HCT116 (cell line): ENCODE measurements at regions not wholly inside any gene's neighbourhood (a gene's known extent, or its start where the extent isn't known, plus 50 kb on each side); places are given as distances from the start of the nearest gene placed in this dataset.

Source experiments
- ATAC-seq: fragments of 200-7000 bp; cut with Tn5 transposase; 2 replicates; pipeline ENCODE4 v1.9.1; 2020; ENCODE audit warnings: mild to moderate bottlenecking, moderate library complexity
- BruUV-seq: library from RNA; stranded (reverse); fragments of 400-500 nt; replicated peaks from 2 replicates; lab custom pipeline; 2021; lab: Mats Ljungman, UMichigan
- CTCF ChIA-PET: fragments of 300-600 bp; sonication (Branson Sonifier 250); formaldehyde crosslinking; loops from one replicate; lab custom pipeline; 2021; ENCODE audit warnings: antibody characterized with exemption; lab: Charles Lee
- POLR2A ChIA-PET: fragments of 300-600, 350-600 bp; sonication (Branson Sonifier 250); formaldehyde crosslinking; loops from one replicate; lab custom pipeline; 2021; ENCODE audit warnings: antibody characterized with exemption; lab: Charles Lee
- RAD21 ChIA-PET, 2 experiments: fragments of 300-600 bp; sonication (Branson Sonifier 250); formaldehyde crosslinking; loops; one replicate each; lab custom pipeline; 2023; ENCODE audit warnings: low total read pairs in 2 of 2; ENCODE audit not compliant: uncharacterized antibody in 2 of 2, unreplicated experiment in 2 of 2, low non-redundant PET in 1 of 2; lab: Charles Lee
- DNase-seq: peaks from one replicate; pipeline ENCODE4 v3.0.0-alpha.2; 2010; ENCODE audit warnings: low read depth, low spot score
- H2AFZ ChIP-seq: fragments of 200-600 bp; shearing (Covaris generic), sonication (generic); 2 replicates; pipeline ENCODE4 v1.6.1; 2017; ENCODE audit warnings: low read depth, mixed run types, mixed read lengths, antibody characterized with exemption, low read length; ENCODE audit not compliant: poor library complexity, severe bottlenecking
- H3K27ac ChIP-seq: 2 replicates; pipeline ENCODE4 v1.5.1; 2012; ENCODE audit warnings: low read depth, low read length
- H3K27me3 ChIP-seq: fragments of 200-600 bp; sonication (generic); 2 replicates; pipeline ENCODE4 v1.6.1; 2016; ENCODE audit warnings: mixed run types, low read length, mixed read lengths; ENCODE audit not compliant: insufficient read depth
- H3K36me3 ChIP-seq, 2 experiments: fragments of 200-500 bp in 1 of 2; fragments of 200-600 bp in 1 of 2; sonication (Bioruptor generic) in 1 of 2; sonication (generic) in 1 of 2; 2 replicates each; pipeline versions ENCODE4 v1.5.1 to v1.6.1; 2014 to 2016; ENCODE audit warnings: low read length in 2 of 2, inconsistent platforms in 1 of 2, mixed read lengths in 1 of 2, mixed run types in 1 of 2; ENCODE audit not compliant: insufficient read depth in 2 of 2, control insufficient read depth in 1 of 2
- H3K4me1 ChIP-seq, 2 experiments: fragments of 200-600 bp in 1 of 2; sonication (generic) in 1 of 2; 2 replicates each; pipeline versions ENCODE4 v1.5.1 to v1.6.1; 2012 to 2017; ENCODE audit warnings: low read length in 2 of 2, inconsistent platforms in 1 of 2, mild to moderate bottlenecking in 1 of 2, mixed read lengths in 1 of 2, mixed run types in 1 of 2, moderate library complexity in 1 of 2; ENCODE audit not compliant: insufficient read depth in 2 of 2, control insufficient read depth in 1 of 2
- H3K4me2 ChIP-seq: fragments of 200-600 bp; sonication (generic); 2 replicates; pipeline ENCODE4 v1.6.1; 2017; ENCODE audit warnings: mixed run types, low read length, mixed read lengths
- H3K4me3 ChIP-seq, 2 experiments: fragments of 200-600 bp in 1 of 2; sonication (generic) in 1 of 2; replicated peaks in 1 of 2; 2 replicates each; pipeline ENCODE4 v1.5.1; 2011 to 2016; ENCODE audit warnings: low read length in 2 of 2, control low read depth in 1 of 2, low read depth in 1 of 2, mild to moderate bottlenecking in 1 of 2, mixed read lengths in 1 of 2, mixed run types in 1 of 2
- H3K79me2 ChIP-seq: fragments of 200-600 bp; sonication (generic); 2 replicates; pipeline ENCODE4 v1.6.1; 2017; ENCODE audit warnings: mild to moderate bottlenecking, mixed run types, low read length, moderate library complexity, mixed read lengths; ENCODE audit not compliant: insufficient read depth
- H3K9ac ChIP-seq: fragments of 200-600 bp; sonication (generic); 2 replicates; pipeline ENCODE4 v1.6.1; 2016; ENCODE audit warnings: low read length, mixed read lengths
- H3K9me2 ChIP-seq: fragments of 200-600 bp; sonication (generic), shearing (Covaris generic); 2 replicates; pipeline ENCODE4 v1.6.1; 2017; ENCODE audit warnings: mixed run types, mild to moderate bottlenecking, moderate library complexity; ENCODE audit not compliant: insufficient read depth
- H3K9me3 ChIP-seq, 2 experiments: fragments of 200-500 bp in 1 of 2; fragments of 200-600 bp in 1 of 2; sonication (Bioruptor generic) in 1 of 2; sonication (generic) in 1 of 2; 2 replicates each; pipeline ENCODE4 v1.6.1; 2014 to 2017; ENCODE audit warnings: low read length in 2 of 2, mixed read lengths in 2 of 2, inconsistent platforms in 1 of 2, low read depth in 1 of 2, mild to moderate bottlenecking in 1 of 2, mixed run types in 1 of 2, moderate library complexity in 1 of 2; ENCODE audit not compliant: control insufficient read depth in 1 of 2, insufficient read depth in 1 of 2
- H4K20me1 ChIP-seq: fragments of 200-600 bp; sonication (generic), shearing (Covaris generic); 2 replicates; pipeline ENCODE4 v1.6.1; 2017; ENCODE audit warnings: mixed run types, mild to moderate bottlenecking, moderate library complexity; ENCODE audit not compliant: insufficient read depth
- ATF3 ChIP-seq: IDR thresholded peaks from 2 replicates; pipeline ENCODE4 v1.6.1; 2012
- CBX3 ChIP-seq: IDR thresholded peaks from 2 replicates; pipeline ENCODE4 v1.6.1; 2012; ENCODE audit warnings: low read depth
- CEBPB ChIP-seq: IDR thresholded peaks from 2 replicates; pipeline ENCODE4 v1.6.1; 2012; ENCODE audit warnings: low read depth
- ELF1 ChIP-seq: IDR thresholded peaks from 2 replicates; pipeline ENCODE4 v1.6.1; 2012; ENCODE audit warnings: low read depth, borderline replicate concordance
- EZH2 ChIP-seq: fragments of 200-600 bp; sonication (generic); IDR thresholded peaks from 2 replicates; pipeline ENCODE4 v1.6.1; 2017; ENCODE audit warnings: antibody characterized with exemption, mixed run types
- EZH2phosphoT487 ChIP-seq: fragments of 200-600 bp; IDR thresholded peaks from 2 replicates; pipeline ENCODE4 v1.6.1; 2018; ENCODE audit warnings: antibody characterized with exemption, borderline replicate concordance
- FOSL1 ChIP-seq: IDR thresholded peaks from 2 replicates; pipeline ENCODE4 v1.6.1; 2012; ENCODE audit warnings: low read depth
- JUND ChIP-seq: IDR thresholded peaks from 2 replicates; pipeline ENCODE4 v1.6.1; 2012
- SRF ChIP-seq: IDR thresholded peaks from 2 replicates; pipeline ENCODE4 v1.6.1; 2012; ENCODE audit warnings: low read depth
- TCF7L2 ChIP-seq: IDR thresholded peaks from 2 replicates; pipeline ENCODE4 v1.7.0; 2011; ENCODE audit warnings: borderline replicate concordance, inconsistent platforms; ENCODE audit not compliant: insufficient read depth, insufficient read length; ENCODE audit errors: extremely low read depth
- ZBTB33 ChIP-seq: IDR thresholded peaks from 2 replicates; pipeline ENCODE4 v1.6.1; 2011; ENCODE audit warnings: mild to moderate bottlenecking, low read length, moderate library complexity; ENCODE audit not compliant: insufficient replicate concordance; ENCODE audit errors: extremely low read depth
- ZFX ChIP-seq: fragments of 450-650 bp; IDR thresholded peaks from 2 replicates; pipeline ENCODE4 v1.6.1; 2017
- intact Hi-C: fragments of 100-400 bp; cut with micrococcal nuclease; formaldehyde crosslinking; loops from 2 replicates; pipeline ENCODE4 v1.10.0; 2022

GRCh38 chr18:60585670-60586069, 213.1 kb upstream of the MC4R start:
- H3K27ac ChIP-seq: no peak overlapping the region
- TF ChIP-seq EZH2 (no peak), CEBPB (no peak), SRF (no peak)
- RAD21 ChIA-PET: no interaction called here
- intact Hi-C loops: no loop called here
- H3K4me1 ChIP-seq: no peaks in the 10 kb centered on the region
- no peaks in the 10 kb centered on the region for H3K9me2 ChIP-seq
- CTCF ChIA-PET: no interaction called here
- no peaks in the 10 kb centered on the region for H3K9me3 ChIP-seq
- H3K9ac ChIP-seq: no peak overlapping the region
- no peak overlapping the region for H3K4me2 ChIP-seq
- POLR2A ChIA-PET: interaction anchor here (0.6 kb wide), 1 partner anchor 34 kb away, joined by 3 read pairs; no protein-coding TSS in a partner anchor
- H3K4me3 ChIP-seq: no peak overlapping the region
- DNase-seq (no peak), ATAC-seq (no peak)
- no TSS peak for BruUV-seq
- H4K20me1 ChIP-seq: no peaks in the 10 kb centered on the region
- H3K79me2 ChIP-seq: no peaks in the 10 kb centered on the region
- H3K27me3 ChIP-seq: no peaks in the 10 kb centered on the region
- H2AFZ ChIP-seq: no peak overlapping the region
- H3K36me3 ChIP-seq: no peaks in the 10 kb centered on the region

GRCh38 chr18:60593249-60593648, 220.7 kb upstream of the MC4R start:
- Histone ChIP-seq H3K4me1 (no peaks in the 10 kb centered on the region), H3K9me2 (no peaks in the 10 kb centered on the region), H3K9ac (no peak overlapping the region), H3K27ac (no peak overlapping the region), H3K4me3 (no peak overlapping the region), H4K20me1 (no peaks in the 10 kb centered on the region), H3K27me3 (no peaks in the 10 kb centered on the region), H3K9me3 (no peaks in the 10 kb centered on the region)
- POLR2A ChIA-PET: no interaction called here
- RAD21 ChIA-PET: no interaction called here
- ATAC-seq: no peak
- no TSS peak for BruUV-seq
- TF ChIP-seq EZH2phosphoT487: no peak
- TF ChIP-seq ZBTB33: no peak
- TF ChIP-seq ATF3: no peak
- TF ChIP-seq ELF1: no peak
- no peak for TF ChIP-seq CBX3
- TF ChIP-seq TCF7L2: no peak
- TF ChIP-seq ZFX: no peak
- TF ChIP-seq EZH2: no peak
- no peak for TF ChIP-seq SRF
- no peak for TF ChIP-seq JUND
- no peak for TF ChIP-seq FOSL1
- TF ChIP-seq, all 23 proteins: peak for 0
- intact Hi-C loops: no loop called here
- no peaks in the 10 kb centered on the region for H3K36me3 ChIP-seq
- no peak overlapping the region for H3K4me2 ChIP-seq
- CTCF ChIA-PET: no interaction called here
- no peaks in the 10 kb centered on the region for H3K79me2 ChIP-seq
- no peak overlapping the region for H2AFZ ChIP-seq
- DNase-seq: no peak
